ENCODE measurements at regions not wholly inside any gene's neighbourhood (a gene's known extent, or its start where the extent isn't known, plus 50 kb on each side); places are given as distances from the start of the nearest gene placed in this dataset.
"Not testable (repeated sequence)": the region's sequence is repeated elsewhere in the genome, so short reads cannot be mapped to it uniquely, and the experiment has no call there.

GRCh38 chr10:106280896-106281460 is 883.5 kb downstream of the SORCS1 start:
- DNase-seq = no peak

- DNase-seq = peak; percentile 27
These were observed 886.1 kb downstream of the SORCS1 start for GRCh38 chr10:106278383-106278782.

GRCh38 chr10:106271237-106271636 is 893.3 kb downstream of the SORCS1 start:
- DNase-seq = no peak

GRCh38 chr10:106268000-106268399 is 896.5 kb downstream of the SORCS1 start:
- no peak for DNase-seq

GRCh38 chr10:106267591-106267990 is 896.9 kb downstream of the SORCS1 start:
- no peak for DNase-seq

GRCh38 chr10:106257432-106257831 is 907.1 kb downstream of the SORCS1 start:
- DNase-seq = not testable (repeated sequence)

GRCh38 chr10:106255111-106255678 is 909.3 kb downstream of the SORCS1 start:
- peak; percentile 61 for DNase-seq

- no peak for DNase-seq
These were observed 910.4 kb downstream of the SORCS1 start for GRCh38 chr10:106254071-106254470.

- peak; percentile 52 for DNase-seq
These were observed 912.0 kb downstream of the SORCS1 start for GRCh38 chr10:106252541-106252940.

- peak; percentile 91 for DNase-seq
These were observed 912.9 kb downstream of the SORCS1 start for GRCh38 chr10:106251573-106251972.

- DNase-seq = no peak
These were observed 922.2 kb downstream of the SORCS1 start for GRCh38 chr10:106242301-106242700.

GRCh38 chr10:106226828-106227227 is 937.7 kb downstream of the SORCS1 start:
- no peak for DNase-seq

GRCh38 chr10:106226142-106226541 is 938.4 kb downstream of the SORCS1 start:
- DNase-seq = peak; percentile 16

GRCh38 chr10:106224676-106225075 is 939.8 kb downstream of the SORCS1 start:
- DNase-seq = no peak

- no peak for DNase-seq
These were observed 946.9 kb downstream of the SORCS1 start for GRCh38 chr10:106217627-106218026.

GRCh38 chr10:106216085-106216484 is 948.4 kb downstream of the SORCS1 start:
- DNase-seq = no peak

- DNase-seq = no peak
These were observed 950.3 kb downstream of the SORCS1 start for GRCh38 chr10:106214243-106214642.

GRCh38 chr10:106213493-106213892 is 951.0 kb downstream of the SORCS1 start:
- DNase-seq = no peak

- DNase-seq = no peak
These were observed 966.2 kb downstream of the SORCS1 start for GRCh38 chr10:106198275-106198674.

- DNase-seq = peak; percentile 74
These were observed 975.2 kb downstream of the SORCS1 start for GRCh38 chr10:106189292-106189691.

- DNase-seq = no peak
These were observed 978.6 kb downstream of the SORCS1 start for GRCh38 chr10:106185951-106186350.

GRCh38 chr10:106183041-106183440 is 981.5 kb downstream of the SORCS1 start:
- DNase-seq = no peak

GRCh38 chr10:106182542-106182941 is 982.0 kb downstream of the SORCS1 start:
- DNase-seq = no peak

GRCh38 chr10:106181501-106181900 is 983.0 kb downstream of the SORCS1 start:
- DNase-seq = no peak

GRCh38 chr10:106179430-106179829 is 985.1 kb downstream of the SORCS1 start:
- peak; percentile 51 for DNase-seq

All from eye (tissue), 1 donor.